ENCODE measurements at regions not wholly inside any gene's neighbourhood (a gene's known extent, or its start where the extent isn't known, plus 50 kb on each side); places are given as distances from the start of the nearest gene placed in this dataset.

DNA sequence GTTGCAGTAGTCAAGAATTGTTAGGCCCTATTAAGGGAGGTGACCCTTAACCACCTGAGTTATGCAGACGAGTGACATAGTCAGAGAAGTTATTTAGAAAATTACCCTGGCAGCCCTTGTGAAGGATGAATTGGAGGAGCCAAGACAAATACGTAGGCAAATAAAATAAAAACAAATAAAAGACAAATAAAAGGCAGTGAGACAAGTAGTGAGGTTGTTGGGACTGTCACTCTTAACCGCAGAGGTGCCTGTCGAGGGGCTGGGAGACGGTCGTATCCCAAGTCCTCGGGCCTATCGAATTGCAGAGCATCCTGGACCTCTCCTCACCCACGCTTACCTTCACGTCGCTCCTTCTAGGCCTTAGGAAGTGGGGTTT, 58.0 kb upstream of the ZC4H2 start:
- DNase-seq (ENCODE audit: low spot score) = no peak
